ENCODE measurements at regions not wholly inside any gene's neighbourhood (a gene's known extent, or its start where the extent isn't known, plus 50 kb on each side); places are given as distances from the start of the nearest gene placed in this dataset.

- no peak for DNase-seq (ENCODE audit: low spot score)
- TF ChIP-seq CTCF (conservative IDR thresholded peaks at IDR 0.05; ENCODE audit: low read depth): no peak
- ChIA-PET POLR2A (ENCODE audit: low non-redundant PET) (no interaction called here), CTCF (no interaction called here)
- H3K27ac ChIP-seq: no peak overlapping the region
Observed at GRCh38 chr16:26913851-26914250, 152.9 kb upstream of the C16orf82 start.

GRCh38 chr16:26930786-26931581, 135.7 kb upstream of the C16orf82 start:
- no peak overlapping the region for H3K27ac ChIP-seq
- DNase-seq (ENCODE audit: low spot score): no peak
- TF ChIP-seq CTCF (conservative IDR thresholded peaks at IDR 0.05; ENCODE audit: low read depth): no peak
- ChIA-PET CTCF (no interaction called here), POLR2A (ENCODE audit: low non-redundant PET) (no interaction called here)

GRCh38 chr16:26950636-26951035, 116.1 kb upstream of the C16orf82 start:
- DNase-seq (ENCODE audit: low spot score): no peak
- CTCF ChIA-PET: interaction anchor here (0.6 kb wide), 1 partner anchor 172 kb away, joined by 3 read pairs; no protein-coding TSS in a partner anchor
- H3K27ac ChIP-seq: no peak overlapping the region
- POLR2A ChIA-PET (ENCODE audit: low non-redundant PET): no interaction called here
- TF ChIP-seq CTCF (conservative IDR thresholded peaks at IDR 0.05; ENCODE audit: low read depth): no peak

GRCh38 chr16:26951950-26952349, 114.8 kb upstream of the C16orf82 start:
- POLR2A ChIA-PET (ENCODE audit: low non-redundant PET): no interaction called here
- TF ChIP-seq CTCF (conservative IDR thresholded peaks at IDR 0.05; ENCODE audit: low read depth): no peak
- no peak overlapping the region for H3K27ac ChIP-seq
- no peak for DNase-seq (ENCODE audit: low spot score)
- CTCF ChIA-PET: no interaction called here

GRCh38 chr16:26952411-26952810, 114.3 kb upstream of the C16orf82 start:
- CTCF ChIA-PET: no interaction called here

GRCh38 chr16:26957283-26957859, 109.4 kb upstream of the C16orf82 start:
- no peak for TF ChIP-seq CTCF (conservative IDR thresholded peaks at IDR 0.05; ENCODE audit: low read depth)
- no peak overlapping the region for H3K27ac ChIP-seq
- POLR2A ChIA-PET (ENCODE audit: low non-redundant PET): no interaction called here
- CTCF ChIA-PET: no interaction called here
- no peak for DNase-seq (ENCODE audit: low spot score)

More at GRCh38 chr16:26952411-26952810, 114.3 kb upstream of the C16orf82 start:
- no peak for DNase-seq (ENCODE audit: low spot score)
- no peak for TF ChIP-seq CTCF (conservative IDR thresholded peaks at IDR 0.05; ENCODE audit: low read depth)
- no peak overlapping the region for H3K27ac ChIP-seq
- POLR2A ChIA-PET (ENCODE audit: low non-redundant PET): no interaction called here
